ENCODE measurements at regions not wholly inside any gene's neighbourhood (a gene's known extent, or its start where the extent isn't known, plus 50 kb on each side); places are given as distances from the start of the nearest gene placed in this dataset.
"Not testable (repeated sequence)": the region's sequence is repeated elsewhere in the genome, so short reads cannot be mapped to it uniquely, and the experiment has no call there.

DNA sequence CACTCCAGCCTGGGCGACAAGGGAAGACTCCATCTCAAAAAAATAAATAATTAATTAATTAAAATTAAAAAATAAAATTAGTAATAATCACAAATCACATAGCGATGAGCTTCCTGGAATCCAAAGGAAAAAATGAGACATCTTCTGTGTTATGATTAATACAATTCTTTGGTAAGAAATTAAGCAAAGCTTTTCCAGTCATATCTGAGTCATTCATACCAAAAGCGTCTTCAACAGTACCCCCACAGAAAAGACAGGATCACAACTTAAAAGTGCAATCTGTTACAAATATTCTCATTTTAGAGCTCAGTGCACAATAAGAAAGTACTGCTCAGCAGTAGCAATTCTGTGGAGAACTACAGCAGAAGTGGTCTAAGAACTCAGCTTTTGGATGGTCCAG, 168.5 kb upstream of the MXRA5 start:
- Histone ChIP-seq H3K27me3 (no peaks in the 10 kb centered on the region), H3K4me1 (no peaks in the 10 kb centered on the region), H3K9me3 (no peaks in the 10 kb centered on the region), H3K4me3 (no peak overlapping the region), H3K36me3 (no peaks in the 10 kb centered on the region), H3K27ac (no peak overlapping the region)
- TF ChIP-seq CTCF (IDR thresholded peaks at IDR 0.05): no peak
- no peak for TF ChIP-seq POLR2A (IDR thresholded peaks at IDR 0.05)
- no peak for DNase-seq
- intact Hi-C loops (cut with DNase I; ENCODE audit: low total_unique reads): no loop called here

GRCh38 chrX:3512150-3512549, 165.7 kb upstream of the MXRA5 start:
- DNase-seq; H3K4me3 ChIP-seq; H3K4me1 ChIP-seq; H3K27me3 ChIP-seq; H3K9me3 ChIP-seq; H3K27ac ChIP-seq; intact Hi-C loops (cut with DNase I; ENCODE audit: low total_unique reads); H3K36me3 ChIP-seq: not testable (repeated sequence)

- no peak for DNase-seq
- intact Hi-C loops (cut with DNase I; ENCODE audit: low total_unique reads): no loop called here
- no peak for TF ChIP-seq CTCF (IDR thresholded peaks at IDR 0.05)
- Histone ChIP-seq H3K27ac (no peak overlapping the region), H3K4me1 (no peaks in the 10 kb centered on the region), H3K4me3 (no peak overlapping the region), H3K27me3 (no peaks in the 10 kb centered on the region), H3K9me3 (no peaks in the 10 kb centered on the region), H3K36me3 (no peaks in the 10 kb centered on the region)
Measured at GRCh38 chrX:3509934-3510333, 163.5 kb upstream of the MXRA5 start.

- Histone ChIP-seq H3K27me3 (no peaks in the 10 kb centered on the region), H3K9me3 (no peaks in the 10 kb centered on the region), H3K27ac (no peak overlapping the region), H3K36me3 (no peaks in the 10 kb centered on the region), H3K4me1 (no peaks in the 10 kb centered on the region), H3K4me3 (no peak overlapping the region)
- TF ChIP-seq POLR2A (IDR thresholded peaks at IDR 0.05) (no peak), CTCF (IDR thresholded peaks at IDR 0.05) (no peak)
- intact Hi-C loops (cut with DNase I; ENCODE audit: low total_unique reads): no loop called here
- no peak for DNase-seq
Measured at GRCh38 chrX:3504916-3505315, 158.5 kb upstream of the MXRA5 start.

DNA sequence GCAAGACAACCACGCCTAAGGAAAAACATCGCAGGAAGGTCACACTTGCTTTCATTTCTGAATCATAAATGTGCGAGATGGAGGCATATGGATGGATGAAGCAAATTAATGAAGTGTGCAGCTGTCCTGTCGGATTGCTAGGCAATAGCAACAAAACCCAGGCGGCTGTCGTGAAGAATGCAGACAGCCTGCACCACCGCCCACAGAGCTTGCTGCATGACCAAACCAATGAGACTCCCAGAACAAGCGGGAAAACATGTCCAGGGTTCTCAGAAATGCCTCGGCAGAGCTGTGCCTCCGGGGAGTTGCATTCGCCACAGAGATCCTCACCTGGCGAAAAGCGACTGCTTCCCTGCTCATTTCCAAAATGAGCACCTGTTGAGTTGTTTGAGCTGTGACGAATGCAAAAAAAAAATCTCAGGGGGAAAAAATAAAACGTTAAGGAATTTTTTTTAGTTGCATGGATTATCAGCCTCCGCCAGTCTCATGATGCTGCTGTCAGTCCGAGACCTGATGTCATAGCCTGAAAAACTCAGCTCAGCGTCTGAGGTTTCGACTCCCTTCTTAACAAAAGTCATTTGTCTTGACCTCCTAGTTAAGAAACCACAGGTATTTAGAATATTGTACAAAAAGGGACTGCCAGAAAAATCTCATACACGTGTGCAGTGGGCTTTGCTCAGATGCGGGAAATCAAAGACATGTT, 155.5 kb upstream of the MXRA5 start:
- no peaks in the 10 kb centered on the region for H3K9me3 ChIP-seq
- H3K27me3 ChIP-seq: no peaks in the 10 kb centered on the region
- no peak overlapping the region for H3K4me3 ChIP-seq
- intact Hi-C loops (cut with DNase I; ENCODE audit: low total_unique reads): no loop called here
- H3K4me1 ChIP-seq: no peaks in the 10 kb centered on the region
- TF ChIP-seq CTCF (IDR thresholded peaks at IDR 0.05) (no peak), POLR2A (IDR thresholded peaks at IDR 0.05) (no peak)
- DNase-seq: no peak
- no peaks in the 10 kb centered on the region for H3K36me3 ChIP-seq
- H3K27ac ChIP-seq: no peak overlapping the region

DNA sequence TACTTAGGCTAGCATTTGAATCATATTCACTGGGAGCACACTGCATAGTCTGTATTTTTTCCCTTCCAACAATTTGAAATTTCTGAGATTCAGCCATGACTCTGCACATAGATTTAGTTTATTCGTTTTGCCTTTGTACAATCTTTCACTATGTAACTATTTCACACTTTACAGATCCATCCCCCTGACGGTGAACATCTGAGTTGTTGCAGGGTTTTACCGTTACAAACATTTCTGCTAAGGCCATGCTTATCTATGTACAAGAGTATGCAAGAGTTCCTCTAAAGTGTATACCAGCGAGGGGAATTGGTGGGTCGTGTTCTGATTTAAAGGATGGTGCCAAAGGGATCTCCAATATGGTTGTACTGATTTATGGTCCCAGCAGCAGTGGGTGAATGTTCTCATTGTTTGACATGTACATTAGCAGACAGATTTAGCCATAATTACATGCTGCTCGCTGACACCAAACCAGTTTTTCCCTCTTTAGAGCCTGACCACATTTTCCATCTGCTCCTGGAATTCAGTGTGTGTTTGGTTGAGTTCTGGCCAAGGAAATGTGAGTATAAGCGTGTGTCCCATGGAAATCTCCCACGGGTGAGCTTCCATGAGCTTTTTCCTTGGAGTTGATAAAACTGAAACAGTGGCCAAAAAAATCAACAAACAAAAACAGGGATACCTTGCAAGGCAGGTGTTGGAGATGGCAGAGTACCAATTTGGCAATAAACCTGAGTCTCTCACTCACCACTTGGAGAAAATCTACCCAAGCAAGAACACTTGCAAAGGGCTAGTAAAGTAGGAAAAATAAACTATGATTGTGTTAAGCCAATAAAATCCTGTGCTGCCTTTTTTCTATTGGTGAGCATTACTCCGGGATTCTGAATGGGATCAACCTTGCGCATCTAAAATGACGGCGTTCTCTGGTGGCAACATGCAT, 149.7 kb upstream of the MXRA5 start:
- intact Hi-C loops (cut with DNase I; ENCODE audit: low total_unique reads): not testable (repeated sequence)

More for the DNA sequence above, 149.7 kb upstream of the MXRA5 start:
- H3K9me3 ChIP-seq, H3K4me3 ChIP-seq, H3K4me1 ChIP-seq, H3K27me3 ChIP-seq, H3K36me3 ChIP-seq, H3K27ac ChIP-seq, DNase-seq: not testable (repeated sequence)
